Stomach smooth muscle (tissue), 2 donors: ENCODE measurements at regions not wholly inside any gene's neighbourhood (a gene's known extent, or its start where the extent isn't known, plus 50 kb on each side); places are given as distances from the start of the nearest gene placed in this dataset.

Experiments
- H3K27ac ChIP-seq: one replicate; pipeline ENCODE4 v1.7.0; 2013; ENCODE audit warnings: mild to moderate bottlenecking, low read length, inconsistent platforms
- H3K27me3 ChIP-seq, 2 donors: one replicate each; pipeline ENCODE4 v1.7.0; 2013; ENCODE audit warnings: low read length in 2 of 2; ENCODE audit not compliant: insufficient read depth in 2 of 2, control insufficient read depth in 1 of 2
- H3K36me3 ChIP-seq, 2 donors: one replicate each; pipeline ENCODE4 v1.7.0; 2013; ENCODE audit warnings: low read length in 2 of 2; ENCODE audit not compliant: control insufficient read depth in 2 of 2, insufficient read depth in 2 of 2
- H3K4me1 ChIP-seq: one replicate; pipeline ENCODE4 v1.7.0; 2013; ENCODE audit warnings: low read length; ENCODE audit not compliant: control insufficient read depth, insufficient read depth
- H3K4me3 ChIP-seq, 2 donors: one replicate each; pipeline ENCODE4 v1.7.0; 2013; ENCODE audit warnings: low read length in 2 of 2
- H3K9ac ChIP-seq, 2 donors: one replicate each; pipeline ENCODE4 v1.7.0; 2013; ENCODE audit warnings: low read length in 2 of 2, mild to moderate bottlenecking in 1 of 2
- H3K9me3 ChIP-seq, 2 donors: one replicate each; pipeline ENCODE4 v1.7.0; 2013; ENCODE audit warnings: low read length in 2 of 2; ENCODE audit not compliant: control insufficient read depth in 2 of 2
- donor health status: healthy.
- donor health status: Pancreatic carcinoma.

- Histone ChIP-seq H3K36me3 (no peaks in the 10 kb centered on the region), H3K27ac (no peak overlapping the region), H3K27me3 (no peaks in the 10 kb centered on the region), H3K4me1 (no peaks in the 10 kb centered on the region), H3K4me3 (no peak overlapping the region), H3K9me3 (no peaks in the 10 kb centered on the region), H3K9ac (no peak overlapping the region)
These were observed 174.5 kb upstream of the GAP43 start for GRCh38 chr3:115448851-115449250.

GRCh38 chr3:115450036-115450435 is 173.3 kb upstream of the GAP43 start:
- no peaks in the 10 kb centered on the region for H3K36me3 ChIP-seq
- H3K27ac ChIP-seq: no peak overlapping the region
- no peak overlapping the region for H3K4me3 ChIP-seq
- H3K9me3 ChIP-seq: no peaks in the 10 kb centered on the region
- no peaks in the 10 kb centered on the region for H3K4me1 ChIP-seq
- no peak overlapping the region for H3K9ac ChIP-seq
- no peaks in the 10 kb centered on the region for H3K27me3 ChIP-seq

- Histone ChIP-seq H3K4me1 (no peaks in the 10 kb centered on the region), H3K27me3 (no peaks in the 10 kb centered on the region), H3K4me3 (no peak overlapping the region), H3K36me3 (no peaks in the 10 kb centered on the region), H3K9ac (no peak overlapping the region), H3K27ac (no peak overlapping the region), H3K9me3 (no peaks in the 10 kb centered on the region)
These were observed 159.3 kb upstream of the GAP43 start for GRCh38 chr3:115464036-115464435.

GRCh38 chr3:115469649-115470048 is 153.7 kb upstream of the GAP43 start:
- H3K4me1 ChIP-seq: no peaks in the 10 kb centered on the region
- no peak overlapping the region for H3K9ac ChIP-seq
- no peaks in the 10 kb centered on the region for H3K27me3 ChIP-seq
- no peaks in the 10 kb centered on the region for H3K36me3 ChIP-seq
- H3K27ac ChIP-seq: no peak overlapping the region
- no peaks in the 10 kb centered on the region for H3K9me3 ChIP-seq
- H3K4me3 ChIP-seq: no peak overlapping the region

GRCh38 chr3:115470254-115470653 is 153.1 kb upstream of the GAP43 start:
- Histone ChIP-seq H3K4me3 (no peak overlapping the region), H3K27me3 (no peaks in the 10 kb centered on the region), H3K9me3 (no peaks in the 10 kb centered on the region), H3K36me3 (no peaks in the 10 kb centered on the region), H3K4me1 (no peaks in the 10 kb centered on the region), H3K9ac (no peak overlapping the region), H3K27ac (no peak overlapping the region)

- H3K4me3 ChIP-seq: no peak overlapping the region
- H3K36me3 ChIP-seq: no peaks in the 10 kb centered on the region
- H3K9me3 ChIP-seq: no peaks in the 10 kb centered on the region
These were observed 147.9 kb upstream of the GAP43 start for GRCh38 chr3:115475178-115476041.

GRCh38 chr3:115476472-115476871 is 146.8 kb upstream of the GAP43 start:
- no peaks in the 10 kb centered on the region for H3K36me3 ChIP-seq

More at GRCh38 chr3:115475178-115476041, 147.9 kb upstream of the GAP43 start:
- Histone ChIP-seq H3K27me3 (no peaks in the 10 kb centered on the region), H3K4me1 (no peaks in the 10 kb centered on the region), H3K9ac (no peak overlapping the region), H3K27ac (no peak overlapping the region)

GRCh38 chr3:115478359-115478758 is 145.0 kb upstream of the GAP43 start:
- Histone ChIP-seq H3K4me1 (no peaks in the 10 kb centered on the region), H3K9ac (no peak overlapping the region), H3K9me3 (no peaks in the 10 kb centered on the region), H3K27ac (no peak overlapping the region), H3K27me3 (no peaks in the 10 kb centered on the region), H3K36me3 (no peaks in the 10 kb centered on the region), H3K4me3 (no peak overlapping the region)

More at GRCh38 chr3:115476472-115476871, 146.8 kb upstream of the GAP43 start:
- H3K9me3 ChIP-seq: no peaks in the 10 kb centered on the region
- no peak overlapping the region for H3K27ac ChIP-seq
- H3K4me3 ChIP-seq: no peak overlapping the region
- no peaks in the 10 kb centered on the region for H3K4me1 ChIP-seq
- no peaks in the 10 kb centered on the region for H3K27me3 ChIP-seq
- H3K9ac ChIP-seq: no peak overlapping the region

GRCh38 chr3:115486880-115487279 is 136.4 kb upstream of the GAP43 start:
- H3K4me3 ChIP-seq: no peak overlapping the region
- no peaks in the 10 kb centered on the region for H3K9me3 ChIP-seq
- no peaks in the 10 kb centered on the region for H3K4me1 ChIP-seq
- H3K27ac ChIP-seq: no peak overlapping the region
- no peaks in the 10 kb centered on the region for H3K27me3 ChIP-seq
- H3K36me3 ChIP-seq: no peaks in the 10 kb centered on the region
- H3K9ac ChIP-seq: no peak overlapping the region

GRCh38 chr3:115487968-115488367 is 135.3 kb upstream of the GAP43 start:
- Histone ChIP-seq H3K27ac (no peak overlapping the region), H3K4me3 (no peak overlapping the region), H3K9me3 (no peaks in the 10 kb centered on the region), H3K36me3 (no peaks in the 10 kb centered on the region), H3K27me3 (no peaks in the 10 kb centered on the region), H3K4me1 (no peaks in the 10 kb centered on the region), H3K9ac (no peak overlapping the region)

GRCh38 chr3:115488409-115488808 is 134.9 kb upstream of the GAP43 start:
- H3K36me3 ChIP-seq: no peaks in the 10 kb centered on the region
- H3K9ac ChIP-seq: no peak overlapping the region
- H3K4me3 ChIP-seq: no peak overlapping the region
- no peak overlapping the region for H3K27ac ChIP-seq
- no peaks in the 10 kb centered on the region for H3K9me3 ChIP-seq
- no peaks in the 10 kb centered on the region for H3K27me3 ChIP-seq
- no peaks in the 10 kb centered on the region for H3K4me1 ChIP-seq
